ENCODE measurements at regions not wholly inside any gene's neighbourhood (a gene's known extent, or its start where the extent isn't known, plus 50 kb on each side); places are given as distances from the start of the nearest gene placed in this dataset.

GRCh38 chr3:59563966-59564365, 514.1 kb upstream of the CFAP20DC start:
- TF ChIP-seq, protein P1, sequence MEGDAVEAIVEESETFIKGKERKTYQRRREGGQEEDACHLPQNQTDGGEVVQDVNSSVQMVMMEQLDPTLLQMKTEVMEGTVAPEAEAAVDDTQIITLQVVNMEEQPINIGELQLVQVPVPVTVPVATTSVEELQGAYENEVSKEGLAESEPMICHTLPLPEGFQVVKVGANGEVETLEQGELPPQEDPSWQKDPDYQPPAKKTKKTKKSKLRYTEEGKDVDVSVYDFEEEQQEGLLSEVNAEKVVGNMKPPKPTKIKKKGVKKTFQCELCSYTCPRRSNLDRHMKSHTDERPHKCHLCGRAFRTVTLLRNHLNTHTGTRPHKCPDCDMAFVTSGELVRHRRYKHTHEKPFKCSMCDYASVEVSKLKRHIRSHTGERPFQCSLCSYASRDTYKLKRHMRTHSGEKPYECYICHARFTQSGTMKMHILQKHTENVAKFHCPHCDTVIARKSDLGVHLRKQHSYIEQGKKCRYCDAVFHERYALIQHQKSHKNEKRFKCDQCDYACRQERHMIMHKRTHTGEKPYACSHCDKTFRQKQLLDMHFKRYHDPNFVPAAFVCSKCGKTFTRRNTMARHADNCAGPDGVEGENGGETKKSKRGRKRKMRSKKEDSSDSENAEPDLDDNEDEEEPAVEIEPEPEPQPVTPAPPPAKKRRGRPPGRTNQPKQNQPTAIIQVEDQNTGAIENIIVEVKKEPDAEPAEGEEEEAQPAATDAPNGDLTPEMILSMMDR (IDR thresholded peaks at IDR 0.05): no peak
- TF ChIP-seq POLR2AphosphoS5 (IDR thresholded peaks at IDR 0.05): no peak
- no peak for TF ChIP-seq POLR2A (IDR thresholded peaks at IDR 0.05)
